ENCODE measurements at regions not wholly inside any gene's neighbourhood (a gene's known extent, or its start where the extent isn't known, plus 50 kb on each side); places are given as distances from the start of the nearest gene placed in this dataset. TPM values are rescaled to one million over a fixed set of nuclear protein-coding genes. Genes with fewer than 3 reads are reported as not detected.

GRCh38 chr2:15890124-15890754 lies 50.1 kb upstream of the MYCN start:
- Histone ChIP-seq H3K4me3 (ENCODE audit: insufficient read depth, low read length) (no peak overlapping the region), H4K20me1 (ENCODE audit: insufficient read depth, low read length) (no peaks in the 10 kb centered on the region), H3K27me3 (ENCODE audit: insufficient read depth, low read length) (no peaks in the 10 kb centered on the region), H3K9me3 (ENCODE audit: low read depth, low read length) (no peaks in the 10 kb centered on the region), H3K4me2 (ENCODE audit: insufficient read depth, low read length) (no peak overlapping the region), H3K4me1 (ENCODE audit: insufficient read depth, low read length) (no peaks in the 10 kb centered on the region), H3K27ac (ENCODE audit: low read depth, low read length) (no peak overlapping the region), H3K79me2 (ENCODE audit: insufficient read depth, low read length) (no peaks in the 10 kb centered on the region), H3K36me3 (ENCODE audit: insufficient read depth, low read length) (no peaks in the 10 kb centered on the region), H2AFZ (ENCODE audit: low read length) (no peak overlapping the region)
- no peak for TF ChIP-seq CTCF (IDR thresholded peaks at IDR 0.05; ENCODE audit: extremely low read depth, low read depth, low read length)
- no peak for DNase-seq (ENCODE audit: insufficient read length, low spot score, missing footprints)

Small RNAs in the stretch of these regions (small RNA-seq; reads per million reads assigned to genes)
- not detected for gene RNU5E-7P

Measured in osteoblast (primary cell).